Endothelial cell (in vitro differentiated cells): ENCODE measurements at regions not wholly inside any gene's neighbourhood (a gene's known extent, or its start where the extent isn't known, plus 50 kb on each side); places are given as distances from the start of the nearest gene placed in this dataset.

Experiments
- DNase-seq: peaks from one replicate; pipeline ENCODE4 v3.0.0; 2021; ENCODE audit warnings: low spot score
- H3K27ac Mint-ChIP-seq: one replicate; pipeline ENCODE4 v1.8.0; 2021; ENCODE audit warnings: mixed read lengths, inconsistent platforms; ENCODE audit not compliant: unreplicated experiment
- H3K27me3 Mint-ChIP-seq: one replicate; pipeline ENCODE4 v1.8.0; 2021; ENCODE audit warnings: mild to moderate bottlenecking, moderate library complexity, mixed read lengths, inconsistent platforms; ENCODE audit not compliant: unreplicated experiment
- H3K36me3 Mint-ChIP-seq: one replicate; pipeline ENCODE4 v1.8.0; 2021; ENCODE audit warnings: mild to moderate bottlenecking, low read depth, mixed read lengths, inconsistent platforms; ENCODE audit not compliant: unreplicated experiment
- H3K4me1 Mint-ChIP-seq: one replicate; pipeline ENCODE4 v1.8.0; 2021; ENCODE audit warnings: mild to moderate bottlenecking, mixed read lengths, inconsistent platforms; ENCODE audit not compliant: unreplicated experiment
- H3K4me3 Mint-ChIP-seq: one replicate; pipeline ENCODE4 v1.8.0; 2021; ENCODE audit warnings: mild to moderate bottlenecking, mixed read lengths, inconsistent platforms; ENCODE audit not compliant: unreplicated experiment
- H3K9me3 Mint-ChIP-seq: one replicate; pipeline ENCODE4 v1.8.0; 2021; ENCODE audit warnings: mixed read lengths, inconsistent platforms; ENCODE audit not compliant: unreplicated experiment
- CTCF ChIP-seq: fragments of 200-600 bp; sonication (generic); IDR thresholded peaks from one replicate; pipeline ENCODE4 v1.5.0; 2021; ENCODE audit warnings: antibody characterized with exemption; ENCODE audit not compliant: unreplicated experiment

GRCh38 chr18:77980275-77980674 is 730.6 kb downstream of the GALR1 start:
- H3K27ac Mint-ChIP-seq, result no peak overlapping the region
- H3K4me1 Mint-ChIP-seq, result peaks cover 2% of the 10 kb centered on the region
- TF ChIP-seq CTCF, result no peak
- peaks cover 65% of the 10 kb centered on the region for H3K9me3 Mint-ChIP-seq
- H3K27me3 Mint-ChIP-seq, result peaks cover 5% of the 10 kb centered on the region
- no peak for DNase-seq
- H3K36me3 Mint-ChIP-seq, result peaks cover 28% of the 10 kb centered on the region
- no peak overlapping the region for H3K4me3 Mint-ChIP-seq

- H3K27ac Mint-ChIP-seq, result no peak overlapping the region
- no peak overlapping the region for H3K4me3 Mint-ChIP-seq
- peaks cover 2% of the 10 kb centered on the region for H3K4me1 Mint-ChIP-seq
- DNase-seq, result no peak
- peaks cover 19% of the 10 kb centered on the region for H3K36me3 Mint-ChIP-seq
- H3K9me3 Mint-ChIP-seq, result peaks cover 57% of the 10 kb centered on the region
- peaks cover 5% of the 10 kb centered on the region for H3K27me3 Mint-ChIP-seq
- no peak for TF ChIP-seq CTCF
Observed at GRCh38 chr18:77981874-77982273, 732.2 kb downstream of the GALR1 start.

- H3K27me3 Mint-ChIP-seq, result peaks cover 3% of the 10 kb centered on the region
- no peak overlapping the region for H3K27ac Mint-ChIP-seq
- DNase-seq, result no peak
- peaks cover under 1% of the 10 kb centered on the region for H3K4me1 Mint-ChIP-seq
- H3K9me3 Mint-ChIP-seq, result peaks cover 53% of the 10 kb centered on the region
- TF ChIP-seq CTCF, result no peak
- H3K4me3 Mint-ChIP-seq, result no peak overlapping the region
- H3K36me3 Mint-ChIP-seq, result peaks cover 21% of the 10 kb centered on the region
Observed at GRCh38 chr18:77983270-77983669, 733.6 kb downstream of the GALR1 start.

- peaks cover 19% of the 10 kb centered on the region for H3K36me3 Mint-ChIP-seq
Observed at GRCh38 chr18:77984178-77984577, 734.5 kb downstream of the GALR1 start.

GRCh38 chr18:77984833-77985232 is 735.2 kb downstream of the GALR1 start:
- H3K9me3 Mint-ChIP-seq, result peaks cover 41% of the 10 kb centered on the region
- no peak for DNase-seq
- H3K27ac Mint-ChIP-seq, result no peak overlapping the region
- no peaks in the 10 kb centered on the region for H3K4me1 Mint-ChIP-seq
- no peak for TF ChIP-seq CTCF
- H3K27me3 Mint-ChIP-seq, result peaks cover 3% of the 10 kb centered on the region
- peaks cover 19% of the 10 kb centered on the region for H3K36me3 Mint-ChIP-seq
- H3K4me3 Mint-ChIP-seq, result no peak overlapping the region

More at GRCh38 chr18:77984178-77984577, 734.5 kb downstream of the GALR1 start:
- no peak overlapping the region for H3K27ac Mint-ChIP-seq
- DNase-seq, result no peak
- no peak for TF ChIP-seq CTCF
- H3K4me3 Mint-ChIP-seq, result no peak overlapping the region
- peaks cover 47% of the 10 kb centered on the region for H3K9me3 Mint-ChIP-seq
- H3K4me1 Mint-ChIP-seq, result no peaks in the 10 kb centered on the region
- H3K27me3 Mint-ChIP-seq, result peaks cover 3% of the 10 kb centered on the region
